ENCODE measurements at regions not wholly inside any gene's neighbourhood (a gene's known extent, or its start where the extent isn't known, plus 50 kb on each side); places are given as distances from the start of the nearest gene placed in this dataset.
"Not testable (repeated sequence)": the region's sequence is repeated elsewhere in the genome, so short reads cannot be mapped to it uniquely, and the experiment has no call there.

DNA sequence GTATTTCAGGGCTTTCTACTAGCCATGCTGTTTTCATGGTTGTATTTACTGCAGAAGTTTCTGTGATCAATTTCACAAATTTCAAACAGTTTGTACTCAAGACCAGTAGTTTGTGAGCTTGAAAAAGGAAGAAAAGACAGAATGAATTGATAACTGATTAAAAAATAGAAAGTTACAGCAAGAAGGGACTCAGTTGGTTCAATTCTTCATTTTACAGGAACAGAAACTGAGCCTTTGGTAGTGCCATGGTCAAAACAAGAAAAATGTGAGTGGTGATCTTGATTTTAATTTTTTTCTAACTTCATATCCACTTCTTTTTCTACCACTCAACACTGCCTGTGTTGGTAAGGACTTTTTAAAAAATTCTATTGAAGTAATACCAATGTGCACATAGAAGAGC is 206.6 kb upstream of the NREP start:
- no peak overlapping the region for H3K27ac Mint-ChIP-seq
- peaks cover 14 to 42% (median 34%) of the 10 kb centered on the region in 3 donors for H3K4me1 Mint-ChIP-seq
- H3K9me3 Mint-ChIP-seq = peaks cover 0 to 6% (median 0%) of the 10 kb centered on the region in 7 donors
- DNase-seq (no peak), ATAC-seq (ENCODE audit: low read depth in 2 of 2) (no peak)
- H3K27me3 Mint-ChIP-seq = no peaks in the 10 kb centered on the region
- peak overlapping the region in 1 of 8 donors; percentile 36 for H3K4me3 Mint-ChIP-seq
- no peaks in the 10 kb centered on the region for H3K36me3 Mint-ChIP-seq

DNA sequence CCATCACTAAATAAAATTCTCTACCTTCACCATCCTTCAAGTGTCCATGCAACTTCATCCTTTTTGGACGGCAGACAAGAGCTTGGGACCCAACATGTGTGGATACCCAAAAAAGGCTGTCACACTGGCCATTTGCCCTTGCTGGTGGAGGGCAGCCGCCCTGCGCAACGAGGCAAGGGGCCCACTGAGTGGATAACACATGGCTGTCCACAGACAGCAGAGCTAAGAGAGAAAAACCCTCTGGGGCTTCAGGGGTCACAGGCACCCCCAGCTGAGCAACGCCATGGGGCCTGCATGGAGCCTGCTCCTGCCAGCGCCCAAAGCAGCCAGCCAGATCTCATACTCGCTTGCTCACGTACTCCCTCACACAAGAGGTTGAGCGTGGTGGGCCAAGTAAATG is 205.9 kb upstream of the NREP start:
- no peak for DNase-seq
- H3K27me3 Mint-ChIP-seq = no peaks in the 10 kb centered on the region
- H3K36me3 Mint-ChIP-seq = no peaks in the 10 kb centered on the region
- no peak for ATAC-seq (ENCODE audit: low read depth in 2 of 2)
- H3K27ac Mint-ChIP-seq = no peak overlapping the region
- H3K9me3 Mint-ChIP-seq = peaks cover 0 to 6% (median 0%) of the 10 kb centered on the region in 7 donors
- peaks cover 14 to 42% (median 34%) of the 10 kb centered on the region in 3 donors for H3K4me1 Mint-ChIP-seq
- H3K4me3 Mint-ChIP-seq = no peak overlapping the region

DNA sequence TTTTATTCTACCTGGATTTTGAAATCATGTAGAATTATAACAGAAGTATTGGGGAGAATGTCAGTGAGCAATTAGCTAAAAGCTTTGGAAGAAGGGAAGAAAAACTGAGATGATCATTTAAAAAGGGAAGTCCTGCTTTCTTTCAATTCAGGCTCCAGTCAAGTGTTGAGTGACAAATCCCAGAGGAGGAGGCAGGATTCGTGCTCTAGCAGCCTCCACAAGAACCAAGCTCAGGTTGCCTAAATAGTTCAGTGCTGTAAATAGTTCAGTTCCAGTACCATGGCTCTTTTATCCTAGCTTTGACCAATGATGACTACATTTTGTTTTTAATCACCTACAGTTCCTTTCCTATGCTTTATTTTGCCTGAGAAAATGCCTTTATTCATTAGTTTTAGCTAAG is 204.9 kb upstream of the NREP start:
- Mint-ChIP-seq H3K27me3 (no peaks in the 10 kb centered on the region), H3K27ac (peak overlapping the region in 3 of 6 donors; percentile 3 to 76 (median 65)), H3K4me3 (peak overlapping the region in 3 of 8 donors; percentile 37 to 69 (median 40)), H3K9me3 (peaks cover 0 to 6% (median 0%) of the 10 kb centered on the region in 7 donors), H3K4me1 (peaks cover 14 to 41% (median 32%) of the 10 kb centered on the region in 3 donors), H3K36me3 (no peaks in the 10 kb centered on the region)
- peak in 1 of 2 donors; percentile 33 for ATAC-seq (ENCODE audit: low read depth in 2 of 2)
- DNase-seq = peak; percentile 8

DNA sequence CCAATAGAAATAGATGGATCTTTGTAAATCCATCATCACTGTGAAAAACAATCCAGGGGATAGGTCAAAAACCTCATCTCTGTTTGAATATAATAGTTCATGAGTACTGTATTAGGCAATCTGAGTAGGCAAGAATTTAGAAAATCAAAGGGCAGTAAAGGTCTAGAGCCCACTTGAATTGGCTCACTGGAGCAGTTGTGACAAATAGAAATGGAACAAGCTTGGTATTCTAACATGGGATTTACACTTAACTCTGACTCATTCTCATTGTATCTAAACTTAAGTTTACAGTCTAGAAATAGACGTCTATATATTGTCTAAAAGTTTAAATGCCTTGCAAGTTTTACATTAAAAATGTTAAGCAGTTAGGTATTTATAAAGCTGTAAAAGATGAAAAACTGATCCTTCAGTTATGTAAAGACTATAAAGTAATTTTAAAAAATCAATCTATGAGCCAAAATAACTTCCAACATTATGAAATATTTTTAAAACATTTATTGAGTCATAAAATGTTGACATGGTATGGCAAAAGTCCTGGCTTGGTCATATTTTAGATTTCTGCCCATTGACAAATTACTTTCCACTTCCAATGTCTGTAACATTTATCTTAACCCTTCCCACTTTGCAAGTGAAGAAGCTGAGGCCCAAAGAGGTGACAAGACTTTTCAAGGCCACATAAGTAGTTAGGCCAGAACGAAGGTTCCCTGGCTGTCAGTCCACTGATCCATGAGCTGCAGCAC is 203.7 kb upstream of the NREP start:
- H3K27ac Mint-ChIP-seq = no peak overlapping the region
- peaks cover 10 to 28% (median 21%) of the 10 kb centered on the region in 3 donors for H3K4me1 Mint-ChIP-seq
- H3K27me3 Mint-ChIP-seq = no peaks in the 10 kb centered on the region

DNA sequence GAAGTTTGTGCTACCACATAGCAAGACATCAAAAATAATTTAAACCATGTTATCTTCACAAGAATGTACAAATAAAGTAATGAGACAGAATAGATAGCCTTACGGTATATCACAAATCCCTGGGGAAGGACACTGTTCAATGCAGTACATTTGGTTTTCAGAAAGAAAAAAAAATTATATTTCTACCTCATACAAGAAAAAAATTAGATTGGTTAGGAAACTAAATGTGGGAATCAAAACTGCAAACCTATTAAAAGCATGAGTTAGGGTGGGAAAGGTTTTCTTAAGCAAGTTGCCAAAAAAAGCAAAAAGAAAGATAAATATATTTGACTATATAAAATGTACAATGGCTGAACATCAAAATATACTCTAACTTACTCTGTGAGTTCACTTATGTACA is 201.9 kb upstream of the NREP start:
- Mint-ChIP-seq H3K4me1 (peaks cover 21 to 42% (median 29%) of the 10 kb centered on the region in 3 donors), H3K9me3 (peaks cover 0 to 6% (median 0%) of the 10 kb centered on the region in 7 donors), H3K27ac (no peak overlapping the region), H3K4me3 (no peak overlapping the region), H3K27me3 (no peaks in the 10 kb centered on the region), H3K36me3 (no peaks in the 10 kb centered on the region)
- no peak for ATAC-seq (ENCODE audit: low read depth in 2 of 2)
- no peak for DNase-seq

More for the DNA sequence above, 203.7 kb upstream of the NREP start:
- Mint-ChIP-seq H3K4me3 (peak overlapping the region in 1 of 8 donors; percentile 15), H3K9me3 (peaks cover 0 to 6% (median 0%) of the 10 kb centered on the region in 7 donors), H3K36me3 (no peaks in the 10 kb centered on the region)
- DNase-seq = no peak
- ATAC-seq (ENCODE audit: low read depth in 2 of 2) = no peak

DNA sequence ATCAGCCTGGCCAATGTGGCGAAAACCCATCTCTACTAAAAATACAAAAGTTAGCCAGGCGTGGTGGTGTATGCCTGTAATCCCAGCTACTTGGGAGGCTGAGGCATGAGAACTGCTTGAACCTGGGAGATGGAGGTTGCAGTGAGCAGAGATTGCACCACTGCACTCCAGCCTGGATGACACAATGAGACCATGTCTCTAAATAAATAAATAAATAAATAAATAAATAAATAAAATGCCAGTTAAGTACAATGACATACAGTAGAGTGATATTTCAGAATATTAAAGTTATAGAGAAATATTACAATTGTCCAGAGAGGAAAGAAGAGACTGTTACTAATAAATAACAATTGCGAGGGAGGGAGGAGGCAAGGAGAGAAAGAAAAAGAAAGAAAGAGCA is 199.8 kb upstream of the NREP start:
- not testable (repeated sequence) for H3K4me3 Mint-ChIP-seq; H3K27ac Mint-ChIP-seq; DNase-seq; H3K27me3 Mint-ChIP-seq; ATAC-seq (ENCODE audit: low read depth in 2 of 2); H3K9me3 Mint-ChIP-seq; H3K36me3 Mint-ChIP-seq
- H3K4me1 Mint-ChIP-seq = peaks cover 21 to 33% (median 28%) of the 10 kb centered on the region in 3 donors

DNA sequence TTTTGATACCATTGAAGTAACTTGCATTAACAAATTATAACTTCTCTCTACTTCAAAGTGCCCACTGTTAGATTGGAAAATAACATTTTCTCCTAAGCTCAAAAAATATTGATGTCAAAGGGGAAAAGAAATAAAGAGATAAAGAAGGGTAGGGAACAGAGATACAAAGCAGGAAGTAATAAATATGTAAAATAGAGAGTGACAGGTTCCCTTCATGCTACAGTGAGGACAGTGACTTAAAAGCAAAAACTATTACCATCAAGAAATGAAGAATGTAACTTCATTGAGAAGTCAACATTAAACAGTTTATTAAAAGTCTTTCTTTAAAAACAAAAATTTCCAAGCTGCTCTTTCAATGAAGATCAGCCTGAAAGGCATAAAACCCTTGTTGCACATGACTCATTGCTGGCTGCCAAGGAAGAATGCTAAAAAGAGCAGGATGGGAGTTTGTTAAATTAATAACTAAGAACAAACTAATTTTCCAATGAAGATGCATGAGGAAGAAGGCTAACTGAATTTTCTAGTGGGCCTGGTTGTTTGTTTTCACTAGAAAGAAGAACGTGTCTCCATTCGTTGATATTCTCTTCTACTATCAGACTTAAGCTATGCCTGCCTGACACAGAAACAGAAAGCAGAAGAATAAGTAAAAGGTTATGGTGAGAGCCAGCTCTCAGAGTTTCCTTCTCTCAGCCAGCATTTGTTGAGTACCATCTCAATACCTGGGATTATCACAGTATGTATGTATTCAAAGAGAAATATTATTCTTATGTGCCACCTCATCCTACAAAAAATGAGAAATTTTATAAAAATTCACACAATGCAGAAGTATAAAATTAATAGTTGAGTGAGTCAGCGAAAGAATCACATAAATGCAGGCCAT is 197.8 kb upstream of the NREP start:
- no peaks in the 10 kb centered on the region for H3K36me3 Mint-ChIP-seq
- peaks cover 0 to 1% (median 0%) of the 10 kb centered on the region in 7 donors for H3K9me3 Mint-ChIP-seq
- DNase-seq = peak; percentile 13
- H3K27me3 Mint-ChIP-seq = peaks cover 0 to 5% (median 0%) of the 10 kb centered on the region in 3 donors
- peaks cover 17 to 26% (median 24%) of the 10 kb centered on the region in 3 donors for H3K4me1 Mint-ChIP-seq
- peak overlapping the region in 5 of 6 donors; percentile 13 to 61 (median 49) for H3K27ac Mint-ChIP-seq
- H3K4me3 Mint-ChIP-seq = peak overlapping the region; percentile 17 to 84 (median 59)
- peak; percentile 86 to 89 for ATAC-seq (ENCODE audit: low read depth in 2 of 2)

DNA sequence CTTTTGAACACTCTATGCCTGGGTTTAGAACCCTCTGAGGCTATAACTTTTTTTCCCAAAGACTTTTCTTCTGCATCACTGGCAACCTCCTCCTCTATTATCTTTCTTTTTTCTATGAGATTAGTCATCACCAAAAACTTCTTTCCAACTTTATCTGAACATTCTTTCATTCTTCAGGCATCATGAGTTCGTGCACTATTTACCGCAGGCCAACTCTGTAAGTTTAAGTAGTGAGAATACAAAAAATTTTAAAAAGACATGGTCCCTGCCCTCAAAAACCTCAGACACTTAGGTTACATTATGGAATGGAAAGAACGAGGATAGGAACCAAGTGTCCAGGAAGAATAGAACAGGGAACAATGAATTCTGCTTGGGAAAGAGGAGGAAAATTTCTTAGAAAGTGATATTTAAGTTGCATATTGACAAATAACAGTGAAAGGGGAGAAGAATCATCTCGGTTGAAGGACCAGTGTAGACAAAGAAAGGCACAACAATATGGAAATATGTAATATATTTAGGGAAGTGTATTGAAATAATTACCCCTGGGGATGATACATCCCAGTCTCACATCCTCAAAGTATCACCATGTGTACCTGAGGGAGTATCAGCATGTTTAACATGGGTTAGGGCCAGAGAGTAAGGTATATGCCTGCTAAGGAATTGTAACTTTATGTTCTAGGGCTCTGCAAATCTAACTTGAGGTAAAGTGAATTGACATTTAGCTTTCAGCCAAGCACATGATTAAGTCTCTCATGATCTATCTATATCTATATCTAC is 196.5 kb upstream of the NREP start:
- peak overlapping the region in 1 of 6 donors; percentile 89 for H3K27ac Mint-ChIP-seq
- peak; percentile 3 for DNase-seq
- H3K9me3 Mint-ChIP-seq = peaks cover 0 to 1% (median 0%) of the 10 kb centered on the region in 7 donors
- ATAC-seq (ENCODE audit: low read depth in 2 of 2) = peak; percentile 34 to 64
- peaks cover 0 to 5% (median 0%) of the 10 kb centered on the region in 3 donors for H3K27me3 Mint-ChIP-seq
- H3K4me3 Mint-ChIP-seq = peak overlapping the region in 5 of 8 donors; percentile 5 to 84 (median 29)
- H3K36me3 Mint-ChIP-seq = no peaks in the 10 kb centered on the region
- H3K4me1 Mint-ChIP-seq = peaks cover 17 to 26% (median 24%) of the 10 kb centered on the region in 3 donors

DNA sequence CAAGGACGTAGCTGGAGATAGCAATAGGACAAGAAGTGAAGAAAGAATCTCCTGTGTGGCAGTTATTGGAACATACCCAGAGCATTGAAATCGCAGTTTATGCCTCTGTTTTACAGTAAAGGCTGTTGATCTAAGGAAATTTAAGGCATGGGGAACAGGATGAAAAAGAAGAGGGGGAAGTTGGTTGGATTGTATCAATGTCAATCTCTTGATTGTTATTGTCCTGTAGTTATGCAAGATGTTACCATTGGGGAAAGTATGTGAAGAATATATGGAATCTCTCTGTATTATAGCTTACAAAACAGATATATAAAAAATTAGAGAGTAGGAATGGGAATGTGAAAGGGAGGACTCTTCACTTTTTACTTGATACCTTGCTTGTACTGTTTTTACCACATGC is 195.6 kb upstream of the NREP start:
- peaks cover 17 to 26% (median 24%) of the 10 kb centered on the region in 3 donors for H3K4me1 Mint-ChIP-seq
- no peak for DNase-seq
- H3K36me3 Mint-ChIP-seq = no peaks in the 10 kb centered on the region
- ATAC-seq (ENCODE audit: low read depth in 2 of 2) = no peak
- peaks cover 0 to 5% (median 0%) of the 10 kb centered on the region in 3 donors for H3K27me3 Mint-ChIP-seq
- peaks cover 0 to 1% (median 0%) of the 10 kb centered on the region in 7 donors for H3K9me3 Mint-ChIP-seq
- no peak overlapping the region for H3K4me3 Mint-ChIP-seq
- no peak overlapping the region for H3K27ac Mint-ChIP-seq

DNA sequence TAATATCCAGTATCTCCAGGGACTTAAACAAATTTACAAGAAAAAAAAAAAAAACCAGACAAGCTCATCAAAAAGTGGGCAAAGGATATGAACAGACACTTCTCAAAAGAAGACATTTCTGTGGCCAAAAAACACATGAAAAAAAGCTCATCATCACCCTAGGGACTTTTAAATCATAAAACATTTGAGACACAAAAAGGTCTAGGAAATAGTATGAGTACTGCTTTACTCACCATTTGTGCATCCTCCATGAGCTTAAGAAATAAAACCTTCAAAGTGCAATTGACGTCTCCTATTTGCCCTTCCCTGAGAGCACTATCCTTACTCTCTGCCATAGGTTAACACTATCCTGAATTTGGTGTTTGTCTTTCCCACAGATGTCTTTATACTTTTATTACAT is 193.7 kb upstream of the NREP start:
- Mint-ChIP-seq H3K4me1 (peaks cover 17 to 26% (median 24%) of the 10 kb centered on the region in 3 donors), H3K27me3 (peaks cover 0 to 5% (median 0%) of the 10 kb centered on the region in 3 donors), H3K36me3 (no peaks in the 10 kb centered on the region), H3K27ac (no peak overlapping the region), H3K4me3 (no peak overlapping the region), H3K9me3 (peaks cover 0 to 1% (median 0%) of the 10 kb centered on the region in 7 donors)
- ATAC-seq (ENCODE audit: low read depth in 2 of 2) = no peak
- DNase-seq = no peak

DNA sequence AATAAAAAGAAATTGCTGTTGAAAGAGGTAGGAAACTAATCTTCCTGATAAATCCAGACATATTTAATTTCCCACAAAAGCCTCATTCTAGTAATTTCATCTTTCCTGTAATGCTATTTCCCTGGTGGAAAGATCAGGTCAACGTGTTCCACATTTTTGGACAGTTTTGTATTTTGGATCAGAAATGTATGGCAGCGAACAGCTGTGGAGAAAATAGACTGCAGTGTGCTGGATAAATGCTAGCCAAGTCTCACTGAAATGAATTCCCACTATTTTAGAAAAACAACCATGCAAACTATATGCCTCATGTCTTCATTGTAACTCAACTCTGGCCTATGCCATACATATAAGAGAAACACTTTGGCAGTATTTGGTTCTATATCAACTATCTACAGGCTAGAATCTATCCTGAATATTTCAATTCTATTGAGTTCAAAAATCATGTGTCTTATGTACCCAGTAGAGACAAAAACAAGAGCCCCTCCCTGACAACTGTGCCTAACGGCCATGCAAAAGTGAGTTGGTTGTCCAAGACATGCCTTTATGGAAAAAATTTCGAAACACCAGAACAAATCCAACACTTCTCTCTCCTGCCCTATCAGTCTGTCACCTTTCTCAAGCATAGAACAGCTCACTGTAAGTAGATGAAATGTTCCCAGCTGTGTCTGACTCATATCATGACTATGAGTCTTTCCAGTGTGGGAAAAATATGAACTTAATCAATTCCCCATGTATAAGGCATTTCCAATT is 191.3 kb upstream of the NREP start:
- Mint-ChIP-seq H3K9me3 (peaks cover 0 to 1% (median 0%) of the 10 kb centered on the region in 7 donors), H3K4me3 (no peak overlapping the region), H3K36me3 (peaks cover 0 to 6% of the 10 kb centered on the region in 2 donors), H3K27me3 (peaks cover 0 to 6% (median under 1%) of the 10 kb centered on the region in 3 donors), H3K27ac (no peak overlapping the region), H3K4me1 (peaks cover under 1 to 4% (median 4%) of the 10 kb centered on the region in 3 donors)
- ATAC-seq (ENCODE audit: low read depth in 2 of 2) (no peak), DNase-seq (no peak)

DNA sequence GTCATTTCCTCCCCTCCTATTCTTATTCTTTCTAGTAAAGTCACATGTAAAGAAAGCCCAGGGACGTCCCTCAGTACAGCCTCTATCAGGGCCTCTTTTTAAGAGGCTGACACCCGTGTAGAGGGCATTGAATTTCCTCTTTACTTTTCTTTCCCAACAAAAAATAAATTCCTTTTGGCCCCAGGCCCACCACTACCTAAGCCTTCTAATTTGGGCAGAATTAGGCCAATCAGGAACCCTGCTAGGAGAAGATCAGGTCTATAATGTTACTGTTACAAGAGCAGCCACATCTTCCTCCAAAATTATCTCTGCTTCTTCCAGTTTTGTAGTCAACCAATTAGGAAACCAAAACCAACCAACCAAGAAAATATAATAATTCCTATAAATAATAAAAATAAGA is 189.6 kb upstream of the NREP start:
- Mint-ChIP-seq H3K27ac (peak overlapping the region in 1 of 6 donors; percentile 22), H3K4me1 (no peaks in the 10 kb centered on the region), H3K27me3 (peaks cover 0 to 6% (median 0%) of the 10 kb centered on the region in 3 donors), H3K36me3 (peaks cover 0 to 6% of the 10 kb centered on the region in 2 donors), H3K4me3 (no peak overlapping the region), H3K9me3 (no peaks in the 10 kb centered on the region)
- ATAC-seq (ENCODE audit: low read depth in 2 of 2) (no peak), DNase-seq (no peak)
